ENCODE measurements at regions not wholly inside any gene's neighbourhood (a gene's known extent, or its start where the extent isn't known, plus 50 kb on each side); places are given as distances from the start of the nearest gene placed in this dataset.

DNA sequence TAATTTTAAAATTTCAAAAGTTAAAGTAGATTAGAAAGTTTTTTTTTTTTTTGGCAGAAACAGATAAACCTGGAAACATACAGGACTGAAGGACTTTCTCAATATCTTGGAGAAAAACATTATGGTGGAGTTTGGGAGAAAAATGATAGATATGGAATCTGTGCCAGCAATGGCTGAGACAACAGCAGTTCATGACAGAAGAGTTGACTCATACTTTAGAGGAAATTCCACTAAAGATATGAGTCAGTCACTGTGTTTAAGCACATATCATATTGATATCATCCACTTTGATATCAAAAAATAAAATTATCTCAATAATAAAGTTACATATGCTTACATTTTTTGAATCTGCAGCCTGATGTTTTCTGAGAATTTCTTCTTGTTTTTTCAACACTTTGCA, 193.9 kb upstream of the OR4E1 start:
- Mint-ChIP-seq H3K27ac (ENCODE audit: unreplicated experiment) (no peak overlapping the region), H3K27me3 (ENCODE audit: unreplicated experiment) (no peaks in the 10 kb centered on the region), H3K9me3 (ENCODE audit: unreplicated experiment) (no peaks in the 10 kb centered on the region), H3K36me3 (ENCODE audit: low read depth, unreplicated experiment) (no peaks in the 10 kb centered on the region), H3K4me1 (ENCODE audit: unreplicated experiment) (no peaks in the 10 kb centered on the region), H3K4me3 (ENCODE audit: unreplicated experiment) (no peak overlapping the region)
- TF ChIP-seq, protein P1, sequence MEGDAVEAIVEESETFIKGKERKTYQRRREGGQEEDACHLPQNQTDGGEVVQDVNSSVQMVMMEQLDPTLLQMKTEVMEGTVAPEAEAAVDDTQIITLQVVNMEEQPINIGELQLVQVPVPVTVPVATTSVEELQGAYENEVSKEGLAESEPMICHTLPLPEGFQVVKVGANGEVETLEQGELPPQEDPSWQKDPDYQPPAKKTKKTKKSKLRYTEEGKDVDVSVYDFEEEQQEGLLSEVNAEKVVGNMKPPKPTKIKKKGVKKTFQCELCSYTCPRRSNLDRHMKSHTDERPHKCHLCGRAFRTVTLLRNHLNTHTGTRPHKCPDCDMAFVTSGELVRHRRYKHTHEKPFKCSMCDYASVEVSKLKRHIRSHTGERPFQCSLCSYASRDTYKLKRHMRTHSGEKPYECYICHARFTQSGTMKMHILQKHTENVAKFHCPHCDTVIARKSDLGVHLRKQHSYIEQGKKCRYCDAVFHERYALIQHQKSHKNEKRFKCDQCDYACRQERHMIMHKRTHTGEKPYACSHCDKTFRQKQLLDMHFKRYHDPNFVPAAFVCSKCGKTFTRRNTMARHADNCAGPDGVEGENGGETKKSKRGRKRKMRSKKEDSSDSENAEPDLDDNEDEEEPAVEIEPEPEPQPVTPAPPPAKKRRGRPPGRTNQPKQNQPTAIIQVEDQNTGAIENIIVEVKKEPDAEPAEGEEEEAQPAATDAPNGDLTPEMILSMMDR (IDR thresholded peaks at IDR 0.05; ENCODE audit: unreplicated experiment), result no peak
- no peak for DNase-seq (ENCODE audit: low spot score)

GRCh38 chr14:21866479-21866878, 192.9 kb upstream of the OR4E1 start:
- no peaks in the 10 kb centered on the region for H3K36me3 Mint-ChIP-seq (ENCODE audit: low read depth, unreplicated experiment)
- H3K27me3 Mint-ChIP-seq (ENCODE audit: unreplicated experiment), result no peaks in the 10 kb centered on the region
- H3K27ac Mint-ChIP-seq (ENCODE audit: unreplicated experiment), result no peak overlapping the region
- no peaks in the 10 kb centered on the region for H3K9me3 Mint-ChIP-seq (ENCODE audit: unreplicated experiment)
- H3K4me3 Mint-ChIP-seq (ENCODE audit: unreplicated experiment), result no peak overlapping the region
- H3K4me1 Mint-ChIP-seq (ENCODE audit: unreplicated experiment), result no peaks in the 10 kb centered on the region
- DNase-seq (ENCODE audit: low spot score), result no peak
- TF ChIP-seq, protein P1 (IDR thresholded peaks at IDR 0.05; ENCODE audit: unreplicated experiment), result no peak

DNA sequence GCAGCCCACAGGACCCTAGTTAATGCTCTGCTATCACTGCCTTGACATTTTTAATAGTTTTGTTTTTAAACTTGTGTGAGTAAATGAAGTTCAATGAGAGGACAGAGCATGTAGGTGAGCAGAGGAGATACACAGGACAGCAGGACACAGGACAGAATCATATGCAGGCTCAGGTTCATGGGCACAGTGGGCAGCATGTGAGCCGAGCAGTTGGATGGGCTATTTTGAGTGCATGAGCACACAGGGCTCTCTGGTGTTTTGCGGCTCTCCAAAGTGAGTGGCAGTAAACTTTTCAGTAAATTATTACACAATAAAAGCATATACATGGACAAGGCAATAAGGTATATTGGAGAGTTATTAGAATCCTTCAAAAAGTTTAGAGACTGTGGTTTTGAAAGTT, 189.7 kb upstream of the OR4E1 start:
- TF ChIP-seq, protein P1 (IDR thresholded peaks at IDR 0.05; ENCODE audit: unreplicated experiment), result no peak
- Mint-ChIP-seq H3K4me1 (ENCODE audit: unreplicated experiment) (no peaks in the 10 kb centered on the region), H3K27me3 (ENCODE audit: unreplicated experiment) (no peaks in the 10 kb centered on the region)

DNA sequence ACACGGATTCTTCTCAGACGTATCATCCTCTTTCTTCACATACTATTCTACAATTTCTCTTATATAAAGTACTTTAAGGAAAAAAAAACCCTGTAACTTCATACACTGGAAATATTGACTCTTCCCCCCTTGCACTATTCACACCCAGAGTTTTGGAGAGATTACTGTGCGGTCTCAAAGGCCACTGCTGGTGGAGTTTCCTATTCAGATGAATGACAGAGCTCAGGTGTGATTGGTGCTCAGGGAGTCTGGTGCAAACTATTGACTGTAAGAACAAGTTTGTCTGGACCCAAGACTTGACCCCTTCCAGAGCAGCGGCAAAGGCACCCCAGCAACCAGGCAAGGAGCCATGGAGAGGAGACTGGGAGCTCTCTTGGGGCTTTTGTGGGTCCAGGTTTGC, 187.5 kb upstream of the OR4E1 start:
- Mint-ChIP-seq H3K27ac (ENCODE audit: unreplicated experiment) (no peak overlapping the region), H3K36me3 (ENCODE audit: low read depth, unreplicated experiment) (no peaks in the 10 kb centered on the region), H3K9me3 (ENCODE audit: unreplicated experiment) (no peaks in the 10 kb centered on the region), H3K4me1 (ENCODE audit: unreplicated experiment) (no peaks in the 10 kb centered on the region), H3K27me3 (ENCODE audit: unreplicated experiment) (no peaks in the 10 kb centered on the region), H3K4me3 (ENCODE audit: unreplicated experiment) (no peak overlapping the region)
- DNase-seq (ENCODE audit: low spot score), result no peak
- TF ChIP-seq, protein P1 (IDR thresholded peaks at IDR 0.05; ENCODE audit: unreplicated experiment), result no peak

More for the DNA sequence above, 189.7 kb upstream of the OR4E1 start:
- H3K4me3 Mint-ChIP-seq (ENCODE audit: unreplicated experiment), result no peak overlapping the region
- DNase-seq (ENCODE audit: low spot score), result no peak
- H3K36me3 Mint-ChIP-seq (ENCODE audit: low read depth, unreplicated experiment), result no peaks in the 10 kb centered on the region
- H3K9me3 Mint-ChIP-seq (ENCODE audit: unreplicated experiment), result no peaks in the 10 kb centered on the region
- no peak overlapping the region for H3K27ac Mint-ChIP-seq (ENCODE audit: unreplicated experiment)

GRCh38 chr14:21860172-21860571, 186.6 kb upstream of the OR4E1 start:
- TF ChIP-seq, protein P1 (IDR thresholded peaks at IDR 0.05; ENCODE audit: unreplicated experiment), result peak; percentile 70
- Mint-ChIP-seq H3K27ac (ENCODE audit: unreplicated experiment) (no peak overlapping the region), H3K9me3 (ENCODE audit: unreplicated experiment) (no peaks in the 10 kb centered on the region), H3K36me3 (ENCODE audit: low read depth, unreplicated experiment) (no peaks in the 10 kb centered on the region), H3K4me3 (ENCODE audit: unreplicated experiment) (no peak overlapping the region), H3K4me1 (ENCODE audit: unreplicated experiment) (no peaks in the 10 kb centered on the region), H3K27me3 (ENCODE audit: unreplicated experiment) (no peaks in the 10 kb centered on the region)
- peak; percentile 18 for DNase-seq (ENCODE audit: low spot score)
